Smooth muscle cell (in vitro differentiated cells): ENCODE measurements at regions not wholly inside any gene's neighbourhood (a gene's known extent, or its start where the extent isn't known, plus 50 kb on each side); places are given as distances from the start of the nearest gene placed in this dataset.
A peak's percentile ranks its signal among the peaks of the same experiment; 100 is the strongest.
"Not testable (repeated sequence)": the region's sequence is repeated elsewhere in the genome, so short reads cannot be mapped to it uniquely, and the experiment has no call there.

Experiments used
- DNase-seq: peaks from one replicate; lab custom pipeline; 2025; ENCODE audit not compliant: unreplicated experiment; lab: John Stamatoyannopoulos, UW
- H2AFZ ChIP-seq: fragments of 200-600 bp; sonication (generic); 2 replicates; pipeline ENCODE4 v1.6.0; 2016; ENCODE audit warnings: antibody characterized with exemption, low read depth, mild to moderate bottlenecking
- H3F3A ChIP-seq: fragments of 200-600 bp; sonication (generic); 2 replicates; pipeline ENCODE4 v1.6.0; 2017; ENCODE audit warnings: antibody characterized with exemption, low read depth
- H3K27ac ChIP-seq: fragments of 200-600 bp; sonication (generic); 2 replicates; pipeline ENCODE4 v1.5.1; 2016; ENCODE audit warnings: low read depth, mild to moderate bottlenecking
- H3K27me3 ChIP-seq: fragments of 200-600 bp; sonication (generic); 2 replicates; pipeline ENCODE4 v1.6.1; 2016; ENCODE audit warnings: low read depth, mild to moderate bottlenecking
- H3K36me3 ChIP-seq: fragments of 200-600 bp; sonication (generic); 2 replicates; pipeline ENCODE4 v1.5.1; 2016; ENCODE audit warnings: low read depth
- H3K4me1 ChIP-seq: fragments of 200-600 bp; sonication (generic); 2 replicates; pipeline ENCODE4 v1.5.1; 2016; ENCODE audit warnings: low read depth
- H3K4me2 ChIP-seq: fragments of 200-600 bp; sonication (generic); 2 replicates; pipeline ENCODE4 v1.6.0; 2016; ENCODE audit warnings: mild to moderate bottlenecking
- H3K4me3 ChIP-seq: fragments of 200-600 bp; sonication (generic); 2 replicates; pipeline ENCODE4 v1.5.1; 2016; ENCODE audit warnings: mild to moderate bottlenecking
- H3K79me2 ChIP-seq: fragments of 200-600 bp; sonication (generic); 2 replicates; pipeline ENCODE4 v1.6.0; 2016; ENCODE audit warnings: low read depth, mild to moderate bottlenecking
- H3K9ac ChIP-seq: fragments of 200-600 bp; sonication (generic); 2 replicates; pipeline ENCODE4 v1.6.0; 2016; ENCODE audit warnings: low read depth
- H3K9me3 ChIP-seq: fragments of 200-600 bp; sonication (generic); replicated peaks from 2 replicates; pipeline ENCODE4 v1.5.1; 2016; ENCODE audit warnings: low read depth
- H4K20me1 ChIP-seq: fragments of 200-600 bp; sonication (generic); 2 replicates; pipeline ENCODE4 v1.6.0; 2016; ENCODE audit warnings: low read depth
- CTCF ChIP-seq: fragments of 200-600 bp; sonication (generic); IDR thresholded peaks from 2 replicates; pipeline ENCODE4 v1.5.1; 2017; ENCODE audit warnings: borderline replicate concordance, mild to moderate bottlenecking, antibody characterized with exemption; ENCODE audit not compliant: insufficient read depth, poor library complexity, severe bottlenecking
- WGBS: methylation state at CpG from one replicate; pipeline ENCODE4 v1.1.7; 2016; ENCODE audit warnings: low lambda C conversion rate; 5-methylcytosine and 5-hydroxymethylcytosine counted together

- Histone ChIP-seq H3K27me3 (no peaks in the 10 kb centered on the region), H4K20me1 (no peaks in the 10 kb centered on the region), H3K4me3 (no peak overlapping the region), H3K79me2 (no peaks in the 10 kb centered on the region), H2AFZ (no peak overlapping the region), H3F3A (no peaks in the 10 kb centered on the region), H3K4me1 (no peaks in the 10 kb centered on the region), H3K4me2 (peak overlapping the region; percentile 51), H3K27ac (peak overlapping the region; percentile 28), H3K9ac (no peak overlapping the region), H3K9me3 (no peaks in the 10 kb centered on the region), H3K36me3 (no peaks in the 10 kb centered on the region)
- DNase-seq = no peak
- TF ChIP-seq CTCF = no peak
- 32% methylated on average over 1 of the region's 1 CpG for WGBS
These were observed 83.5 kb upstream of the LUZP2 start for GRCh38 chr11:24413391-24413790.

- not testable (repeated sequence) for H3K9ac ChIP-seq, H3F3A ChIP-seq, H3K27me3 ChIP-seq, H3K79me2 ChIP-seq, H3K9me3 ChIP-seq, H3K4me3 ChIP-seq, H4K20me1 ChIP-seq, H3K27ac ChIP-seq, H3K4me1 ChIP-seq, H2AFZ ChIP-seq, H3K36me3 ChIP-seq, DNase-seq, H3K4me2 ChIP-seq
- 97% methylated on average over 34 of the region's 34 CpGs for WGBS
These were observed 80.8 kb upstream of the LUZP2 start for GRCh38 chr11:24415955-24416636.

GRCh38 chr11:24421766-24422165, 75.1 kb upstream of the LUZP2 start:
- Histone ChIP-seq H3K9ac (no peak overlapping the region), H2AFZ (peak overlapping the region; percentile 7), H3K4me2 (no peak overlapping the region), H3K27ac (peak overlapping the region; percentile 7), H3K27me3 (no peaks in the 10 kb centered on the region), H3K9me3 (no peaks in the 10 kb centered on the region), H3K79me2 (no peaks in the 10 kb centered on the region), H3K4me3 (no peak overlapping the region), H3F3A (no peaks in the 10 kb centered on the region), H4K20me1 (no peaks in the 10 kb centered on the region), H3K4me1 (peaks cover 8% of the 10 kb centered on the region), H3K36me3 (no peaks in the 10 kb centered on the region)
- no peak for TF ChIP-seq CTCF
- DNase-seq = no peak
- 84% methylated on average over 3 of the region's 3 CpGs for WGBS

- H3F3A ChIP-seq = no peaks in the 10 kb centered on the region
- WGBS = 20% methylated on average over 1 of the region's 1 CpG
- no peak overlapping the region for H2AFZ ChIP-seq
- no peak overlapping the region for H3K4me3 ChIP-seq
- no peaks in the 10 kb centered on the region for H3K36me3 ChIP-seq
- peak overlapping the region; percentile 7 for H3K27ac ChIP-seq
- no peaks in the 10 kb centered on the region for H3K9me3 ChIP-seq
- H4K20me1 ChIP-seq = no peaks in the 10 kb centered on the region
- no peak for DNase-seq
- no peak overlapping the region for H3K9ac ChIP-seq
- TF ChIP-seq CTCF = no peak
- H3K4me2 ChIP-seq = peak overlapping the region; percentile 57
- peaks cover 8% of the 10 kb centered on the region for H3K4me1 ChIP-seq
- H3K79me2 ChIP-seq = no peaks in the 10 kb centered on the region
- H3K27me3 ChIP-seq = no peaks in the 10 kb centered on the region
These were observed 74.5 kb upstream of the LUZP2 start for GRCh38 chr11:24422376-24422775.
